Common myeloid progenitor, CD34-positive (primary cell): ENCODE measurements at regions not wholly inside any gene's neighbourhood (a gene's known extent, or its start where the extent isn't known, plus 50 kb on each side); places are given as distances from the start of the nearest gene placed in this dataset.

ENCODE experiments used
- CTCF ChIA-PET: fragments of 350-600 bp; sonication (Branson Sonifier 250); formaldehyde crosslinking; loops from one replicate; lab custom pipeline; 2021; ENCODE audit warnings: antibody characterized with exemption; lab: Charles Lee
- POLR2A ChIA-PET: fragments of 350-600 bp; sonication (Branson Sonifier 250); formaldehyde crosslinking; loops from one replicate; lab custom pipeline; 2021; ENCODE audit warnings: antibody characterized with exemption; lab: Charles Lee
- DNase-seq, 3 donors: peaks; one replicate each; pipeline versions ENCODE4 v3.0.0 to v3.0.0-alpha.2; 2013
- H3K27ac ChIP-seq, 2 experiments: 1 replicate in 1 of 2; 2 replicates in 1 of 2; pipeline ENCODE4 v1.7.0; 2013; ENCODE audit warnings: inconsistent platforms in 2 of 2, low read length in 2 of 2, mild to moderate bottlenecking in 2 of 2, low read depth in 1 of 2, moderate library complexity in 1 of 2; ENCODE audit not compliant: severe bottlenecking in 2 of 2, insufficient read depth in 1 of 2, poor library complexity in 1 of 2
- H3K27me3 ChIP-seq, 5 experiments: replicated peaks in 2 of 5; 1 replicate in 3 of 5; 2 replicates in 2 of 5; pipeline versions ENCODE4 v1.6.1 to v1.7.0; 2013; ENCODE audit warnings: low read length in 4 of 5, mild to moderate bottlenecking in 2 of 5, moderate library complexity in 2 of 5, inconsistent platforms in 1 of 5; ENCODE audit not compliant: insufficient read depth in 5 of 5, control insufficient read depth in 4 of 5
- H3K36me3 ChIP-seq, 4 experiments: 1 replicate in 2 of 4; 2 replicates in 2 of 4; pipeline versions ENCODE4 v1.6.1 to v1.7.0; 2013; ENCODE audit warnings: low read length in 3 of 4, control low read depth in 1 of 4, mild to moderate bottlenecking in 1 of 4; ENCODE audit not compliant: control insufficient read depth in 4 of 4, insufficient read depth in 4 of 4
- H3K4me1 ChIP-seq, 4 experiments: 1 replicate in 3 of 4; 2 replicates in 1 of 4; pipeline versions ENCODE4 v1.6.1 to v1.7.1; 2013; ENCODE audit warnings: low read length in 3 of 4, mild to moderate bottlenecking in 3 of 4, control low read depth in 1 of 4, inconsistent platforms in 1 of 4, moderate library complexity in 1 of 4; ENCODE audit not compliant: control insufficient read depth in 4 of 4, insufficient read depth in 4 of 4; ENCODE audit errors: control extremely low read depth in 1 of 4
- H3K4me3 ChIP-seq, 7 experiments: 1 replicate in 4 of 7; 2 replicates in 3 of 7; pipeline versions ENCODE4 v1.5.1 to v1.7.0; 2013; ENCODE audit warnings: mild to moderate bottlenecking in 7 of 7, low read length in 6 of 7, moderate library complexity in 6 of 7, inconsistent platforms in 2 of 7, low read depth in 2 of 7, control low read depth in 1 of 7; ENCODE audit not compliant: insufficient read depth in 4 of 7, control insufficient read depth in 1 of 7; ENCODE audit errors: extremely low read depth in 1 of 7
- H3K9me3 ChIP-seq, 5 experiments: 1 replicate in 4 of 5; 2 replicates in 1 of 5; pipeline versions ENCODE4 v1.6.1 to v1.7.1; 2013; ENCODE audit warnings: low read length in 4 of 5, mild to moderate bottlenecking in 2 of 5, inconsistent platforms in 1 of 5, low read depth in 1 of 5, moderate library complexity in 1 of 5; ENCODE audit not compliant: control insufficient read depth in 4 of 5, insufficient read depth in 2 of 5; ENCODE audit errors: control extremely low read depth in 1 of 5
- WGBS: methylation state at CpG from one replicate; pipeline ENCODE4 v1.1.5; 2013; ENCODE audit not compliant: insufficient coverage; 5-methylcytosine and 5-hydroxymethylcytosine counted together

- WGBS = 100% methylated on average over 1 of the region's 1 CpG
- no peaks in the 10 kb centered on the region for H3K27me3 ChIP-seq
- POLR2A ChIA-PET = no interaction called here
- H3K9me3 ChIP-seq = no peaks in the 10 kb centered on the region
- CTCF ChIA-PET = no interaction called here
- no peaks in the 10 kb centered on the region for H3K36me3 ChIP-seq
- no peak overlapping the region for H3K27ac ChIP-seq
- no peak for DNase-seq
- no peaks in the 10 kb centered on the region for H3K4me1 ChIP-seq
- H3K4me3 ChIP-seq = no peak overlapping the region
These were observed 1076.5 kb upstream of the ARRDC3 start for GRCh38 chr5:92459654-92460053.

GRCh38 chr5:92455011-92455410 is 1071.9 kb upstream of the ARRDC3 start:
- H3K27ac ChIP-seq = no peak overlapping the region
- no peaks in the 10 kb centered on the region for H3K27me3 ChIP-seq
- no peaks in the 10 kb centered on the region for H3K4me1 ChIP-seq
- WGBS = 14% methylated on average over 1 of the region's 3 CpGs
- no peaks in the 10 kb centered on the region for H3K36me3 ChIP-seq
- POLR2A ChIA-PET = no interaction called here
- CTCF ChIA-PET = no interaction called here
- no peak for DNase-seq
- no peak overlapping the region for H3K4me3 ChIP-seq
- H3K9me3 ChIP-seq = no peaks in the 10 kb centered on the region

GRCh38 chr5:92444888-92445287 is 1061.8 kb upstream of the ARRDC3 start:
- DNase-seq = no peak
- WGBS = no CpG with 5 or more reads among the region's 2 CpGs
- ChIA-PET POLR2A (no interaction called here), CTCF (no interaction called here)
- no peak overlapping the region for H3K27ac ChIP-seq
- H3K9me3 ChIP-seq = no peaks in the 10 kb centered on the region
- no peaks in the 10 kb centered on the region for H3K4me1 ChIP-seq
- no peak overlapping the region for H3K4me3 ChIP-seq
- no peaks in the 10 kb centered on the region for H3K36me3 ChIP-seq
- H3K27me3 ChIP-seq = no peaks in the 10 kb centered on the region

GRCh38 chr5:92435781-92436180 is 1052.7 kb upstream of the ARRDC3 start:
- no peaks in the 10 kb centered on the region for H3K36me3 ChIP-seq
- ChIA-PET POLR2A (no interaction called here), CTCF (no interaction called here)
- peaks cover 0 to 1% (median 0%) of the 10 kb centered on the region in 5 experiments for H3K9me3 ChIP-seq
- DNase-seq = no peak
- H3K4me3 ChIP-seq = no peak overlapping the region
- no peak overlapping the region for H3K27ac ChIP-seq
- 87% methylated on average over 3 of the region's 3 CpGs for WGBS
- no peaks in the 10 kb centered on the region for H3K27me3 ChIP-seq
- H3K4me1 ChIP-seq = no peaks in the 10 kb centered on the region

GRCh38 chr5:92429646-92430045 is 1046.5 kb upstream of the ARRDC3 start:
- Histone ChIP-seq H3K27ac (no peak overlapping the region), H3K9me3 (peaks cover 0 to 1% (median 0%) of the 10 kb centered on the region in 5 experiments), H3K36me3 (no peaks in the 10 kb centered on the region), H3K4me3 (no peak overlapping the region), H3K27me3 (no peaks in the 10 kb centered on the region), H3K4me1 (no peaks in the 10 kb centered on the region)
- DNase-seq = no peak
- CTCF ChIA-PET = no interaction called here
- WGBS = 95% methylated on average over 3 of the region's 3 CpGs
- POLR2A ChIA-PET = no interaction called here

GRCh38 chr5:92428415-92428814 is 1045.3 kb upstream of the ARRDC3 start:
- no peaks in the 10 kb centered on the region for H3K36me3 ChIP-seq
- WGBS = 90% methylated on average over 3 of the region's 4 CpGs
- DNase-seq = no peak
- ChIA-PET CTCF (no interaction called here), POLR2A (no interaction called here)
- H3K27ac ChIP-seq = no peak overlapping the region
- H3K4me3 ChIP-seq = no peak overlapping the region
- H3K9me3 ChIP-seq = peaks cover 0 to under 1% (median 0%) of the 10 kb centered on the region in 5 experiments
- H3K4me1 ChIP-seq = no peaks in the 10 kb centered on the region
- H3K27me3 ChIP-seq = no peaks in the 10 kb centered on the region

GRCh38 chr5:92424785-92425426 is 1041.8 kb upstream of the ARRDC3 start:
- H3K27me3 ChIP-seq = no peaks in the 10 kb centered on the region
- ChIA-PET POLR2A (no interaction called here), CTCF (no interaction called here)
- no peaks in the 10 kb centered on the region for H3K4me1 ChIP-seq
- no peaks in the 10 kb centered on the region for H3K36me3 ChIP-seq
- H3K9me3 ChIP-seq = peaks cover 0 to 6% (median 0%) of the 10 kb centered on the region in 5 experiments
- WGBS = no CpG with 5 or more reads among the region's 1 CpG
- DNase-seq = no peak
- no peak overlapping the region for H3K4me3 ChIP-seq
- H3K27ac ChIP-seq = no peak overlapping the region
